HG02642 (cell line): ENCODE measurements at regions not wholly inside any gene's neighbourhood (a gene's known extent, or its start where the extent isn't known, plus 50 kb on each side); places are given as distances from the start of the nearest gene placed in this dataset.

Source experiments
- ATAC-seq: cut with Tn5 transposase; IDR thresholded peaks from one replicate; pipeline ENCODE4 v1.9.1; 2021; ENCODE audit warnings: mild to moderate bottlenecking; ENCODE audit not compliant: unreplicated experiment, poor library complexity

- ATAC-seq = no peak
These were observed 553.3 kb upstream of the CDH11 start for GRCh38 chr16:65675161-65675560.

GRCh38 chr16:65672960-65673359 lies 551.1 kb upstream of the CDH11 start:
- ATAC-seq = no peak

- ATAC-seq = no peak
These were observed 549.2 kb upstream of the CDH11 start for GRCh38 chr16:65671071-65671470.

GRCh38 chr16:65668064-65668595 lies 546.3 kb upstream of the CDH11 start:
- no peak for ATAC-seq

GRCh38 chr16:65667011-65667578 lies 545.2 kb upstream of the CDH11 start:
- no peak for ATAC-seq

- no peak for ATAC-seq
These were observed 544.5 kb upstream of the CDH11 start for GRCh38 chr16:65666132-65666941.

GRCh38 chr16:65665586-65665985 lies 543.7 kb upstream of the CDH11 start:
- no peak for ATAC-seq

- no peak for ATAC-seq
These were observed 541.9 kb upstream of the CDH11 start for GRCh38 chr16:65663774-65664173.

- no peak for ATAC-seq
These were observed 540.4 kb upstream of the CDH11 start for GRCh38 chr16:65662256-65662655.

- ATAC-seq = no peak
These were observed 539.7 kb upstream of the CDH11 start for GRCh38 chr16:65661558-65661957.

- ATAC-seq = no peak
These were observed 538.5 kb upstream of the CDH11 start for GRCh38 chr16:65660390-65660789.

GRCh38 chr16:65659758-65660157 lies 537.9 kb upstream of the CDH11 start:
- no peak for ATAC-seq

GRCh38 chr16:65658787-65659220 lies 536.9 kb upstream of the CDH11 start:
- ATAC-seq = no peak

GRCh38 chr16:65658349-65658748 lies 536.5 kb upstream of the CDH11 start:
- no peak for ATAC-seq

GRCh38 chr16:65657556-65657955 lies 535.7 kb upstream of the CDH11 start:
- no peak for ATAC-seq

GRCh38 chr16:65657071-65657494 lies 535.2 kb upstream of the CDH11 start:
- no peak for ATAC-seq

- ATAC-seq = no peak
These were observed 533.9 kb upstream of the CDH11 start for GRCh38 chr16:65655802-65656201.

GRCh38 chr16:65648101-65648500 lies 526.2 kb upstream of the CDH11 start:
- no peak for ATAC-seq

GRCh38 chr16:65644821-65645220 lies 523.0 kb upstream of the CDH11 start:
- ATAC-seq = no peak

- ATAC-seq = no peak
These were observed 520.0 kb upstream of the CDH11 start for GRCh38 chr16:65641762-65642289.

- ATAC-seq = no peak
These were observed 519.3 kb upstream of the CDH11 start for GRCh38 chr16:65641049-65641761.
